HUES48 (cell line): ENCODE measurements at regions not wholly inside any gene's neighbourhood (a gene's known extent, or its start where the extent isn't known, plus 50 kb on each side); places are given as distances from the start of the nearest gene placed in this dataset.

Source experiments
- H3K27ac ChIP-seq: one replicate; pipeline ENCODE4 v1.7.0; 2013; ENCODE audit warnings: low read depth, low read length, inconsistent platforms
- H3K27me3 ChIP-seq: 2 replicates; pipeline ENCODE4 v1.6.1; 2013; ENCODE audit warnings: mild to moderate bottlenecking, low read length; ENCODE audit not compliant: control insufficient read depth, insufficient read depth
- H3K36me3 ChIP-seq: 2 replicates; pipeline ENCODE4 v1.6.1; 2013; ENCODE audit warnings: low read length; ENCODE audit not compliant: control insufficient read depth, insufficient read depth
- H3K4me1 ChIP-seq: 2 replicates; pipeline ENCODE4 v1.6.1; 2013; ENCODE audit warnings: mild to moderate bottlenecking, low read length; ENCODE audit not compliant: control insufficient read depth, insufficient read depth
- H3K4me3 ChIP-seq: 2 replicates; pipeline ENCODE4 v1.5.1; 2013; ENCODE audit warnings: mild to moderate bottlenecking, low read depth, low read length
- H3K9ac ChIP-seq: 2 replicates; pipeline ENCODE4 v1.6.1; 2013; ENCODE audit warnings: mild to moderate bottlenecking, low read depth, low read length, moderate library complexity
- H3K9me3 ChIP-seq: 2 replicates; pipeline ENCODE4 v1.6.1; 2013; ENCODE audit warnings: low read length; ENCODE audit not compliant: control insufficient read depth, insufficient read depth

- H3K27ac ChIP-seq = no peak overlapping the region
- no peak overlapping the region for H3K9ac ChIP-seq
- no peaks in the 10 kb centered on the region for H3K36me3 ChIP-seq
- no peaks in the 10 kb centered on the region for H3K27me3 ChIP-seq
- H3K4me1 ChIP-seq = no peaks in the 10 kb centered on the region
- H3K9me3 ChIP-seq = no peaks in the 10 kb centered on the region
- no peak overlapping the region for H3K4me3 ChIP-seq
Measured at GRCh38 chr1:164261691-164262240, 297.2 kb upstream of the PBX1 start.

DNA sequence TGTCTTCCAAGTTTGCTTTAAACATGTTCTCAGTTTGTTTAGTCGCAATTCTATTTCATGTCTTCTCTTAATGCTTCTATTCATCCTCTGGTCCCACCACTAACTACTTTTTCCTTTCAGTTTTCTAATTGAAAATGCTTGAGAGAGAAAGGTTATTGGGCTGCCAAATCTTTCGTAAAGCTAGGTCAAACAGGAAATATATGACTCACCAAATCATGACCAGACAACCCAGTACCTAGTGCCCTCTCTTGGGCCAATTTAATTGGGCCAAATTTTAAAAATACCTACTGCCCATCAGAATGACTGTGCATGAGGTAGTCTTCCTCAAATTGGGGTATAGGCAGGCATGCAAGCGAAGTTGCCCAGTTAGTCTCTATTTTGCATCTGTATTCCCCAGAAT, 295.4 kb upstream of the PBX1 start:
- H3K4me3 ChIP-seq = no peak overlapping the region
- no peak overlapping the region for H3K9ac ChIP-seq
- H3K27me3 ChIP-seq = no peaks in the 10 kb centered on the region
- no peak overlapping the region for H3K27ac ChIP-seq
- H3K4me1 ChIP-seq = no peaks in the 10 kb centered on the region
- no peaks in the 10 kb centered on the region for H3K36me3 ChIP-seq
- no peaks in the 10 kb centered on the region for H3K9me3 ChIP-seq

GRCh38 chr1:164265232-164265631, 293.8 kb upstream of the PBX1 start:
- no peak overlapping the region for H3K9ac ChIP-seq
- H3K4me1 ChIP-seq = no peaks in the 10 kb centered on the region
- H3K4me3 ChIP-seq = no peak overlapping the region
- H3K36me3 ChIP-seq = no peaks in the 10 kb centered on the region
- no peaks in the 10 kb centered on the region for H3K9me3 ChIP-seq
- no peak overlapping the region for H3K27ac ChIP-seq
- H3K27me3 ChIP-seq = no peaks in the 10 kb centered on the region

GRCh38 chr1:164272156-164272555, 286.8 kb upstream of the PBX1 start:
- H3K9me3 ChIP-seq = no peaks in the 10 kb centered on the region

DNA sequence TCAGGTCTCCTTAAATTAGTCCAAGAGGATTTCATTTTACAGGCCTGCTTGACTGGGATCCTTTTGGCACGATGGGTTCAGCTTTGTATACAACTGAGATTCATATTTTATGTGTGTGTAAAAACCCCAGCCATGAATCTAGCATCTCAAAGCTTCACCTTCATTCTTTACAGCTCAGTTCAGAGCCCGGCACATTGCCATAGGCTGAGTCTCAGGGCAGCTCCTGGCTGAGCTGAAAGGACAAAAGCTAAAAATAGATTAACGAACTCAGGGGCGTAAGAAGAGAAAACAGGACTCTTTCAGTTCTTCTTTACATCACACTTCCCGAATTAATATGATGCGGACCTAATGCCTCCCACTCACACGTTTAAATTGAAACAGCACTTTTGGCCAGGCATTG, 262.8 kb upstream of the PBX1 start:
- H3K36me3 ChIP-seq = no peaks in the 10 kb centered on the region
- peaks cover 6% of the 10 kb centered on the region; the same call in 1 of the 2 replicates for H3K4me1 ChIP-seq
- no peak overlapping the region for H3K4me3 ChIP-seq
- H3K9ac ChIP-seq = no peak overlapping the region
- H3K27me3 ChIP-seq = peaks cover 59% of the 10 kb centered on the region
- no peak overlapping the region for H3K27ac ChIP-seq
- no peaks in the 10 kb centered on the region for H3K9me3 ChIP-seq

More at GRCh38 chr1:164272156-164272555, 286.8 kb upstream of the PBX1 start:
- no peaks in the 10 kb centered on the region for H3K27me3 ChIP-seq
- no peak overlapping the region for H3K27ac ChIP-seq
- no peaks in the 10 kb centered on the region for H3K36me3 ChIP-seq
- H3K4me3 ChIP-seq = no peak overlapping the region
- H3K9ac ChIP-seq = no peak overlapping the region
- no peaks in the 10 kb centered on the region for H3K4me1 ChIP-seq

GRCh38 chr1:164308101-164308500, 250.9 kb upstream of the PBX1 start:
- H3K27ac ChIP-seq = no peak overlapping the region
- no peaks in the 10 kb centered on the region for H3K9me3 ChIP-seq
- H3K27me3 ChIP-seq = no peaks in the 10 kb centered on the region
- peaks cover 20% of the 10 kb centered on the region for H3K4me1 ChIP-seq
- no peak overlapping the region for H3K4me3 ChIP-seq
- no peak overlapping the region for H3K9ac ChIP-seq
- H3K36me3 ChIP-seq = no peaks in the 10 kb centered on the region

GRCh38 chr1:164310166-164310565, 248.8 kb upstream of the PBX1 start:
- no peak overlapping the region for H3K4me3 ChIP-seq
- no peaks in the 10 kb centered on the region for H3K9me3 ChIP-seq
- H3K4me1 ChIP-seq = peaks cover 20% of the 10 kb centered on the region
- H3K27me3 ChIP-seq = no peaks in the 10 kb centered on the region
- no peak overlapping the region for H3K9ac ChIP-seq
- no peak overlapping the region for H3K27ac ChIP-seq
- no peaks in the 10 kb centered on the region for H3K36me3 ChIP-seq

- Histone ChIP-seq H3K4me3 (no peak overlapping the region), H3K36me3 (no peaks in the 10 kb centered on the region), H3K9me3 (no peaks in the 10 kb centered on the region), H3K4me1 (peaks cover 20% of the 10 kb centered on the region), H3K27me3 (no peaks in the 10 kb centered on the region), H3K9ac (no peak overlapping the region), H3K27ac (no peak overlapping the region)
Measured at GRCh38 chr1:164311377-164311776, 247.6 kb upstream of the PBX1 start.

- H3K9me3 ChIP-seq = no peaks in the 10 kb centered on the region
- H3K4me1 ChIP-seq = 0 out of 2 replicates have a peak, but pooled peaks cover 4% of the 10 kb centered on the region
- peak overlapping the region; percentile 54 for H3K4me3 ChIP-seq
- no peaks in the 10 kb centered on the region for H3K36me3 ChIP-seq
- peaks cover 25% of the 10 kb centered on the region for H3K27me3 ChIP-seq
- no peak overlapping the region for H3K27ac ChIP-seq
- H3K9ac ChIP-seq = no peak overlapping the region
Measured at GRCh38 chr1:164320790-164321731, 237.9 kb upstream of the PBX1 start.

GRCh38 chr1:164325786-164326185, 233.2 kb upstream of the PBX1 start:
- Histone ChIP-seq H3K4me3 (no peak overlapping the region), H3K36me3 (no peaks in the 10 kb centered on the region), H3K9me3 (no peaks in the 10 kb centered on the region), H3K27me3 (peaks cover 12% of the 10 kb centered on the region), H3K27ac (no peak overlapping the region), H3K4me1 (0 out of 2 replicates have a peak, but pooled peaks cover 1% of the 10 kb centered on the region), H3K9ac (no peak overlapping the region)

- Histone ChIP-seq H3K27ac (no peak overlapping the region), H3K4me1 (no peaks in the 10 kb centered on the region), H3K27me3 (no peaks in the 10 kb centered on the region), H3K36me3 (no peaks in the 10 kb centered on the region), H3K9ac (no peak overlapping the region), H3K9me3 (no peaks in the 10 kb centered on the region), H3K4me3 (no peak overlapping the region)
Measured at GRCh38 chr1:164333387-164333786, 225.6 kb upstream of the PBX1 start.
